ENCODE measurements at regions not wholly inside any gene's neighbourhood (a gene's known extent, or its start where the extent isn't known, plus 50 kb on each side); places are given as distances from the start of the nearest gene placed in this dataset.

GRCh38 chr4:14783011-14783877 lies 219.0 kb upstream of the CPEB2 start:
- no peak for TF ChIP-seq POLR2A (IDR thresholded peaks at IDR 0.05)
- no peak for TF ChIP-seq CTCF (IDR thresholded peaks at IDR 0.05)
- no peak for TF ChIP-seq POLR2AphosphoS5 (IDR thresholded peaks at IDR 0.05)
